Muscle of leg (tissue), 3 donors: ENCODE measurements at regions not wholly inside any gene's neighbourhood (a gene's known extent, or its start where the extent isn't known, plus 50 kb on each side); places are given as distances from the start of the nearest gene placed in this dataset.
A peak's percentile ranks its signal among the peaks of the same experiment; 100 is the strongest.

Source experiments
- DNase-seq: peaks from one replicate; pipeline ENCODE4 v3.0.0; 2013
- H3K27ac ChIP-seq: one replicate; pipeline ENCODE4 v1.5.1; 2013; ENCODE audit warnings: mild to moderate bottlenecking, low read length, control low read depth
- H3K27me3 ChIP-seq: one replicate; pipeline ENCODE4 v1.6.1; 2013; ENCODE audit warnings: low read length; ENCODE audit not compliant: control insufficient read depth, insufficient read depth
- H3K36me3 ChIP-seq: one replicate; pipeline ENCODE4 v1.6.1; 2013; ENCODE audit warnings: low read length; ENCODE audit not compliant: control insufficient read depth, insufficient read depth
- H3K4me1 ChIP-seq: one replicate; pipeline ENCODE4 v1.6.1; 2013; ENCODE audit warnings: low read length; ENCODE audit not compliant: control insufficient read depth, insufficient read depth
- H3K4me3 ChIP-seq: one replicate; pipeline ENCODE4 v1.5.1; 2013; ENCODE audit warnings: low read length, control low read depth
- H3K9me3 ChIP-seq: replicated peaks from 2 replicates; pipeline ENCODE4 v1.6.1; 2013; ENCODE audit warnings: low read depth, low read length; ENCODE audit not compliant: control insufficient read depth
- WGBS: methylation state at CpG from one replicate; pipeline ENCODE4 v1.1.5; 2013; ENCODE audit warnings: missing lambda C conversion rate; ENCODE audit not compliant: insufficient coverage; 5-methylcytosine and 5-hydroxymethylcytosine counted together

DNA sequence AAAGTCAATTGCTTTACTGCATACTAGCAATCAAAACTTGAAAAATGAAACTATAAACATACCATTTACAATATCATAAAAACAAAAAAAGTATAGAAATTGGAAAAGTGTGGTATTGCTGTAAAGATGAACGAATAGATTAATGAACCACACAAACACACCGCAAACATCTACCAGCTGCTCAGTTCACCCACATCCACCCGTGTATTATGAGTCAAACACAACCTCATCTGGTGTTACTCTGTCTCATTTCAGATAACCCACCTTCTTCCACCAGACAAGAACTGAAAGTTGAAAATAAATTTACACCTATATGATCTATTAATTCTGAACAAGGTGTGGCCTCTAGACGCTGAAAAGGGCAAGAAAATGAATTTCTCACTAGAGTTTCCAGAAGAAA, 53.3 kb downstream of the BLID start:
- DNase-seq: no peak
- H3K27ac ChIP-seq: no peak overlapping the region
- H3K9me3 ChIP-seq: peaks cover 13% of the 10 kb centered on the region
- WGBS: no CpG with 5 or more reads among the region's 4 CpGs
- H3K27me3 ChIP-seq: no peaks in the 10 kb centered on the region
- no peaks in the 10 kb centered on the region for H3K36me3 ChIP-seq
- no peaks in the 10 kb centered on the region for H3K4me1 ChIP-seq
- H3K4me3 ChIP-seq: no peak overlapping the region

DNA sequence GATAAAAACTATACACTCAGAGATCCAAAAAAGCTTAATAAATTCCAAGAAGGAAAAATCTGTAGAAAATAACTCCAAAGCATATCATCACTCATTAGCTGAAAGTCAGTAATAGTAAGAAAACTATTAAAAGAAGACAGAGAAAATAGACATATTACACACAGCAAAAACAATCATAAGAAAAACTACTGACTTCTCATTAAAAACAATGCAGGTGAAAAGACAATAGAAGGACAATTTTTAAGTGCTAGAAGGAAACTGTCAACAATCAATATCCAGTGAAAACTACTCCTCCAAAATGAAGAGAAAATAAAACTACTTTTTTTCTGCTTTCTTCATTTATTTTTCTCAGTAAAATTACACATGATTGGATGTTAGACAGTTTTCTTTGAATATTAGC, 56.5 kb downstream of the BLID start:
- H3K4me1 ChIP-seq: no peaks in the 10 kb centered on the region
- DNase-seq: no peak
- no peak overlapping the region for H3K4me3 ChIP-seq
- no peaks in the 10 kb centered on the region for H3K27me3 ChIP-seq
- peaks cover 6% of the 10 kb centered on the region for H3K9me3 ChIP-seq
- no peak overlapping the region for H3K27ac ChIP-seq
- no peaks in the 10 kb centered on the region for H3K36me3 ChIP-seq

DNA sequence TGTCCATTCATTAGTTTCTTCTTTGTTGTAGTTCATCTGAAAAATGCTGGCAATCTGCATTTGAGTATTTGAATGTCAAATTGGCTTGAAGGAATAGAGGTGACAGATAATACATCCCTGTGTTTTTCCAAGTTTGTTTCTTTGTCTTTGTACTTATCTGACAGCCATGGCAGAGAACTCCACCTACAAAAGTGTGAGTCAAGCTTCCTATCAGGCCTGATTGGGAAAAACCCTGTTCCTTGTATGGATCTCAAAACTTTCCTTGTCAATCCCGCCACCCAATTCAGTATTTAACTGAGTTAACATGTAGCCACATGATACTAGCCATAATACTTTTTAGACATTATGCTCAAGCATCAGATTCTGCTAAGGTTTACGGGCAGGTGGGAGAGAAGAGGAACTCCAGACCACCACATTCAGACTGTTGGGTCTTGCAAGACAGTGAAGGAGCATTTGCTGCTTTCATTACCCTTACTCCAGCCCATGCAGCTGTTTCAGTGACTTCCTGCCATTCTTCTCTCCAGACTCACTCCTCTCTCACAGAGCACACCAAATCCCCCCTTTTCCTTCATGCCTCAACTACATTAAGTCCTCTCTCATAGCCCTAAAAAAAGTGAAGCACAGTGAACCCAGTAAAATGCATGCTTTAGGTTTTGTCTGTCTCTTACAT, 65.9 kb downstream of the BLID start:
- Histone ChIP-seq H3K4me1 (no peaks in the 10 kb centered on the region), H3K27me3 (no peaks in the 10 kb centered on the region), H3K4me3 (no peak overlapping the region), H3K9me3 (peaks cover 3% of the 10 kb centered on the region), H3K27ac (no peak overlapping the region), H3K36me3 (no peaks in the 10 kb centered on the region)
- DNase-seq: no peak
- WGBS: 83% methylated on average over 1 of the region's 2 CpGs

DNA sequence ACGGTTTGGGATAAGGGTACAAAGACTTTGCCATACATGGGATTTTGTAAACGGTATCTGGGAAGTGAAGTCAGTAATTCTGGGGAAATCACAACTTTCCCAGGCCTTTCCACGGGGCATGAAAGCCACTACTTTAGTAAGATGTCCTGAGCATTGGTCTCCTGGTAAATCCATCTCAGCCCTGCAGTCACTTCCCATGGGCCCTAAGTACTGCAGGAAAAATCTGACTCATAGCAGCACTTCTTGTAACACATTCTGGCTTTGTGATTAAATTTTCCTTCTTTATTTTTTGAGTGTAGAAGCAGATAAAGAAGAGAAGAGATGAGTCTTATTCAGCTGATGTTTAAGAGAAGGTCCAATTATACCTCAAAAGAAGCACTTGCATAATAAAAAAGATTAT, 67.6 kb downstream of the BLID start:
- Histone ChIP-seq H3K36me3 (no peaks in the 10 kb centered on the region), H3K4me1 (no peaks in the 10 kb centered on the region), H3K4me3 (no peak overlapping the region), H3K9me3 (peaks cover 3% of the 10 kb centered on the region), H3K27ac (no peak overlapping the region), H3K27me3 (no peaks in the 10 kb centered on the region)
- no peak for DNase-seq
- 45% methylated on average over 2 of the region's 3 CpGs for WGBS

DNA sequence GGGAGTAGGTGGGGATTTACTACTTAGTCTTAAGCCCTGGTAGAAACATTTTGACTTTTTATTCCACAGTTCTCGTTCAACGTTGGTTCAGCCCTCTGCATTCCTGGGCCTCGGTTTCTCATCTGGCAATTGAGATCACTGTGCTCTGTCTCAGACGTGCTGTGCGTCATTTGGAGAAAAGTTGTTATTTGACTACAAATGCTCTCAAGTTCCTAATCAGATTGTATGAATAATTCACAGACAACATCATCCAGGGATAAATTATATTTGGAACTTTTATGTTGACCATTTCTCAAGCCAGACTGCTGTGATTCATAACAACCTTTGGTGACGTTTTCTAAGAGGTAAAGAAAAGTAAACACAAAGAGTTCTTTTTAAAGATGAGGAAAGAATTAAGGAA, 69.2 kb downstream of the BLID start:
- no peaks in the 10 kb centered on the region for H3K4me1 ChIP-seq
- no peak overlapping the region for H3K4me3 ChIP-seq
- no peak for DNase-seq
- no CpG with 5 or more reads among the region's 6 CpGs for WGBS
- no peaks in the 10 kb centered on the region for H3K27me3 ChIP-seq
- no peaks in the 10 kb centered on the region for H3K9me3 ChIP-seq
- H3K36me3 ChIP-seq: no peaks in the 10 kb centered on the region
- no peak overlapping the region for H3K27ac ChIP-seq

DNA sequence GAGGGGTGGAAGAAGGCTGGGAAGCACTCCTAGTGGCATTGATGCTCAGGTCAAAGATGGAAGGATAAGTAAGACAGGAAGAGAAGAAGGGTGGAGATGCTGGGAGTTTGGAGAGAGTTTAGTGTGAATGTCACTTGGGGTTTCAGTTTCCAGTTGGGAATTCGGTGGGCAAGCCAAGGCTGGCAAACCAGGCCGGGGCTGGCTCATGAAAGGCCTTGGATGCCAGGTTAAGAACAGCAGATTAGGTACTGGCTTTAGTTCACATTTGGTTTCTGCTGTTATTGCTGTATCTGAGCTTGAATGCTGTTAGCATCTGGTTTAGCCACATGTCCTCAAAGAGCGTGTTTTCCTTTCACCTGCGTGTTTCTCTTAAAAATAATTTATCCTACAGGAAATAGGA, 69.6 kb downstream of the BLID start:
- DNase-seq: no peak
- WGBS: 46% methylated on average over 2 of the region's 4 CpGs
- Histone ChIP-seq H3K4me1 (no peaks in the 10 kb centered on the region), H3K27me3 (no peaks in the 10 kb centered on the region), H3K36me3 (no peaks in the 10 kb centered on the region), H3K9me3 (no peaks in the 10 kb centered on the region), H3K27ac (no peak overlapping the region), H3K4me3 (no peak overlapping the region)

DNA sequence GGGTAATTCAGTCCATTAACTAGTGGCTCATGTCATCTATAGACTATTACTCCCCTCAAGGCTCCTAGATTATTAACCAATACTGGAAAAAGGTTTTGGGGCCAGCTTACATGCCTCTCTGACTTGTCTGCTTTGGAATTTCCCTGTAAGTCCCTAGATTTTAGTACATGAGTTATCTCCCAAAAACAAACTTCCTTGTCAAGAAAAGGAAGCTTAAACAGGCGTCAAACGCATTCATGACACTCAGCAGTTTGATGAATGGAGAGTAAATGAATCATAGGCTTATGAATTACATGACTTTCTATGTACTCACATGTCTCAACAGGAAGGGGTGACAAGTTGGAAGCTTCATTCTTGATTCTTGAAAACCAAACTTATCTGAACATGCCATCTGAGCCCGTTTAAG, 70.8 kb downstream of the BLID start:
- DNase-seq: no peak
- no peaks in the 10 kb centered on the region for H3K36me3 ChIP-seq

DNA sequence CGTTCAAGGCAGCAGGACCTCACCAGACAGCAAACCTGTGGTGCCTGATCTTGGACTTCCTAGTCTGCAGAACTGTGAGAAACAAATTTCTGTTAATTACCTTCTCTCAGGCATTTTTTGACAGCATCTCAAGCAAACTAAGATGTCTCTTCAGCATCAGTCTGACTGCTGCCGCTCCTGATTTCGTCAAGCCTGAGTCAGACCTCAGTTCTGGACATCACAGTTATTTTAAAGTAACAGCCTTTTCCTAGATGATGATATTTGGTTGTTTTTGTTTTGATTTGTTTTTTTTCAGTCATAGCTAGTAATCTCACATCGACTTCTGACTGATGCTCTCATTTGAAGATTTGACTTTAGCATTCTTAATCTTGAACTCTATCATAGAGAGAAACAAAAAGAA, 71.9 kb downstream of the BLID start:
- no peaks in the 10 kb centered on the region for H3K9me3 ChIP-seq
- no peaks in the 10 kb centered on the region for H3K36me3 ChIP-seq
- no peak for DNase-seq
- H3K27ac ChIP-seq: no peak overlapping the region
- H3K4me3 ChIP-seq: no peak overlapping the region
- WGBS: 89% methylated on average over 1 of the region's 4 CpGs
- no peaks in the 10 kb centered on the region for H3K27me3 ChIP-seq
- H3K4me1 ChIP-seq: no peaks in the 10 kb centered on the region

More for the DNA sequence above, 70.8 kb downstream of the BLID start:
- H3K4me1 ChIP-seq: no peaks in the 10 kb centered on the region
- no CpG with 5 or more reads among the region's 3 CpGs for WGBS
- no peak overlapping the region for H3K27ac ChIP-seq
- H3K9me3 ChIP-seq: no peaks in the 10 kb centered on the region
- no peaks in the 10 kb centered on the region for H3K27me3 ChIP-seq
- H3K4me3 ChIP-seq: no peak overlapping the region

DNA sequence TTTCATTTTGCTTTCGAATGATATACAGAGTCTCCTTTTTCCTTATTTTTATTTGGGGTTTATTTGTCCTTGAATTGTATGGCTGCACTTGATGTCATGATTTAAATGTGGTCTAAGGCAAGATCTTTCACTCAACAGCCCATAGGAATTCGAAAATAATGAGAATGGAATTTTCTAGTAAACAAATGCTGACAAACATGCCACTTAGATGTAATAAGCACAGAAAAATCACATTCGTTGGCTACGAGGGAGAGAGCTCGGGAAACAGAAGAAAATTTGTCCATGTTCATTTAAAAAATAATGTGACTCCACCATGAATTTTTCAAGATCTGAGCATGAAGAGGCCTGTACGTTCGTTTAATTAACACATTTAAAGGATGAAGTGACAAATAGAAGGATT, 73.0 kb downstream of the BLID start:
- H3K36me3 ChIP-seq: no peaks in the 10 kb centered on the region
- H3K4me1 ChIP-seq: no peaks in the 10 kb centered on the region
- no CpG with 5 or more reads among the region's 7 CpGs for WGBS
- no peaks in the 10 kb centered on the region for H3K9me3 ChIP-seq
- H3K27ac ChIP-seq: no peak overlapping the region
- no peaks in the 10 kb centered on the region for H3K27me3 ChIP-seq
- H3K4me3 ChIP-seq: no peak overlapping the region
- no peak for DNase-seq

DNA sequence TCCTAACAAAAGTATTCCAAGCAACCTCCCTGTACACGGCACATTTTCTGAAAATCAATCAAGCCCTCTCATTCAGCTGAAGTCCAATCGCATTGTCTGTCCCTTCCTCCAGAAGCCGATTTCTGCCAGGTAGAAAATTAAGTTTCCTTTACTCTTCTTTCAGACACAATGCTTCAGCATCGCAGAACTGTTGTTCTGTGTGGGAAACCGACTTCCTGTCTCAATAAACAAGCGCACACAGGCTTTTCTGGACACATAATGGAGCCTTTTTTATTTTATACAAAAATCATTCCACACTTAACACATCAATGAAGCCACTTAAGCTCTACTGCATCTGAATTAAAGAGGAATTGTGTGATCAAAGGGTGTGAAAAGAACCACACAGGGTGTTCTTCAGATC, 75.6 kb downstream of the BLID start:
- H3K27ac ChIP-seq: peak overlapping the region; percentile 52
- WGBS: 25% methylated on average over 4 of the region's 6 CpGs

DNA sequence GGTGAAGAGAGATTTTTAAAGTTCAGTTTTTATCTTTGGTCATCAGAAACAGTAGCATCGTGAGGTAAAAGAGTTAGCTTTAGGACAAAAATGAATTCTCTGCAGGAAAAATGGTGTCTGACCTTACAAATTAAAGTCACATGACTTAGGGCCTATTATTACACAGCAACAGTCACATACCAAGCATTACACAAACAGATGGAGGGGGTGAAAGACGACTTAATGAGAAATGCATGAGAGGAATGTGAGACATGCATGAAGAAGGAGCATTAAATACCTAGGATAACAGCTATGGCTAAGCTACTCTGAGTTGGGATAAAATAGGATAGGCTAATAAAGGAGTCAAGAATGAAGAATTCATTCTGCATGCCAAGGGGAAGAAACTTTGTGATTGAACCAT, 77.5 kb downstream of the BLID start:
- Histone ChIP-seq H3K4me3 (no peak overlapping the region), H3K4me1 (peaks cover 2% of the 10 kb centered on the region), H3K27ac (no peak overlapping the region), H3K9me3 (no peaks in the 10 kb centered on the region), H3K36me3 (no peaks in the 10 kb centered on the region), H3K27me3 (no peaks in the 10 kb centered on the region)
- WGBS: no CpG with 5 or more reads among the region's 2 CpGs
- DNase-seq: no peak

More for the DNA sequence above, 75.6 kb downstream of the BLID start:
- DNase-seq: peak; percentile 56
- H3K9me3 ChIP-seq: no peaks in the 10 kb centered on the region
- H3K36me3 ChIP-seq: no peaks in the 10 kb centered on the region
- no peaks in the 10 kb centered on the region for H3K27me3 ChIP-seq
- H3K4me1 ChIP-seq: peaks cover 2% of the 10 kb centered on the region
- H3K4me3 ChIP-seq: no peak overlapping the region
